ENCODE measurements at regions not wholly inside any gene's neighbourhood (a gene's known extent, or its start where the extent isn't known, plus 50 kb on each side); places are given as distances from the start of the nearest gene placed in this dataset.

GRCh38 chr18:76619261-76619620 lies 124.2 kb upstream of the ZNF516 start:
- H3K27me3 ChIP-seq = no peaks in the 10 kb centered on the region
- H3K27ac ChIP-seq = peak overlapping the region; percentile 3 to 79 (median 49)
- DNase-seq = peak; percentile 86 to 88 (median 88)
- no peaks in the 10 kb centered on the region for H3K36me3 ChIP-seq
- H3K9me3 ChIP-seq = no peaks in the 10 kb centered on the region
- ATAC-seq = peak; percentile 72 to 83 (median 82)
- H3K4me1 ChIP-seq = peaks cover 0 to 46% (median 15%) of the 10 kb centered on the region in 4 donors
- TF ChIP-seq POLR2A (IDR thresholded peaks at IDR 0.05) = peak; percentile 41
- no peak for TF ChIP-seq CTCF (IDR thresholded peaks at IDR 0.05)
- H3K4me3 ChIP-seq = peak overlapping the region in 1 of 3 donors; percentile 33
- 22% methylated on average over 3 of the region's 11 CpGs for WGBS (ENCODE audit: insufficient coverage, low coverage, low lambda C conversion rate, missing lambda C conversion rate)
- intact Hi-C loops (cut with DNase I) = no loop called here

GRCh38 chr18:76618721-76619120 lies 123.7 kb upstream of the ZNF516 start:
- no peaks in the 10 kb centered on the region for H3K36me3 ChIP-seq
- no peak for ATAC-seq
- no peak for TF ChIP-seq CTCF (IDR thresholded peaks at IDR 0.05)
- 76% methylated on average over 2 of the region's 2 CpGs for WGBS (ENCODE audit: insufficient coverage, low coverage, low lambda C conversion rate, missing lambda C conversion rate)
- intact Hi-C loops (cut with DNase I) = no loop called here
- H3K9me3 ChIP-seq = no peaks in the 10 kb centered on the region
- H3K27me3 ChIP-seq = no peaks in the 10 kb centered on the region
- no peak overlapping the region for H3K4me3 ChIP-seq
- H3K4me1 ChIP-seq = peaks cover 0 to 46% (median 15%) of the 10 kb centered on the region in 4 donors
- no peak for DNase-seq
- peak overlapping the region in 2 of 3 donors; percentile 3 to 79 for H3K27ac ChIP-seq

GRCh38 chr18:76616373-76616772 lies 121.3 kb upstream of the ZNF516 start:
- DNase-seq = no peak
- Histone ChIP-seq H3K36me3 (no peaks in the 10 kb centered on the region), H3K4me1 (peaks cover 0 to 42% (median 10%) of the 10 kb centered on the region in 4 donors), H3K4me3 (no peak overlapping the region), H3K9me3 (no peaks in the 10 kb centered on the region), H3K27me3 (no peaks in the 10 kb centered on the region), H3K27ac (peak overlapping the region in 1 of 3 donors; percentile 70)
- 31% methylated on average over 7 of the region's 7 CpGs for WGBS (ENCODE audit: insufficient coverage, low coverage, low lambda C conversion rate, missing lambda C conversion rate)
- no peak for TF ChIP-seq POLR2A (IDR thresholded peaks at IDR 0.05)
- TF ChIP-seq CTCF (IDR thresholded peaks at IDR 0.05) = no peak
- intact Hi-C loops (cut with DNase I) = no loop called here
- ATAC-seq = peak; percentile 47 to 76 (median 54)

- intact Hi-C loops (cut with DNase I) = no loop called here
- ATAC-seq (no peak), DNase-seq (no peak)
- H3K27me3 ChIP-seq = no peaks in the 10 kb centered on the region
- no peak for TF ChIP-seq POLR2A (IDR thresholded peaks at IDR 0.05)
- TF ChIP-seq CTCF (IDR thresholded peaks at IDR 0.05) = no peak
- H3K27ac ChIP-seq = no peak overlapping the region
- peaks cover 0 to 35% (median 8%) of the 10 kb centered on the region in 4 donors for H3K4me1 ChIP-seq
- no peaks in the 10 kb centered on the region for H3K9me3 ChIP-seq
- H3K36me3 ChIP-seq = no peaks in the 10 kb centered on the region
- no peak overlapping the region for H3K4me3 ChIP-seq
- WGBS (ENCODE audit: insufficient coverage, low coverage, low lambda C conversion rate, missing lambda C conversion rate) = 89% methylated on average over 17 of the region's 17 CpGs
Measured at GRCh38 chr18:76615065-76615733, 120.2 kb upstream of the ZNF516 start.

Data from right lobe of liver (tissue), 6 donors.